ENCODE measurements at regions not wholly inside any gene's neighbourhood (a gene's known extent, or its start where the extent isn't known, plus 50 kb on each side); places are given as distances from the start of the nearest gene placed in this dataset.
"Not testable (repeated sequence)": the region's sequence is repeated elsewhere in the genome, so short reads cannot be mapped to it uniquely, and the experiment has no call there.

GRCh38 chr18:68219274-68219673, 495.6 kb downstream of the TMX3 start:
- Histone ChIP-seq H3K36me3 (ENCODE audit: insufficient read depth, low read length) (no peaks in the 10 kb centered on the region), H3K4me1 (ENCODE audit: insufficient read depth, low read length) (peaks cover 4% of the 10 kb centered on the region; the same call in 1 of the 2 replicates), H3K9me3 (ENCODE audit: control insufficient read depth, insufficient read depth, low read length) (no peaks in the 10 kb centered on the region), H3K9ac (ENCODE audit: low read depth, low read length) (no peak overlapping the region)

GRCh38 chr18:68215931-68216330, 499.0 kb downstream of the TMX3 start:
- H3K36me3 ChIP-seq (ENCODE audit: insufficient read depth, low read length), result no peaks in the 10 kb centered on the region
- no peak overlapping the region for H3K9ac ChIP-seq (ENCODE audit: low read depth, low read length)
- H3K9me3 ChIP-seq (ENCODE audit: control insufficient read depth, insufficient read depth, low read length), result no peaks in the 10 kb centered on the region
- no peaks in the 10 kb centered on the region for H3K4me1 ChIP-seq (ENCODE audit: insufficient read depth, low read length)

- no peaks in the 10 kb centered on the region for H3K4me1 ChIP-seq (ENCODE audit: insufficient read depth, low read length)
- no peaks in the 10 kb centered on the region for H3K36me3 ChIP-seq (ENCODE audit: insufficient read depth, low read length)
- no peaks in the 10 kb centered on the region for H3K9me3 ChIP-seq (ENCODE audit: control insufficient read depth, insufficient read depth, low read length)
- H3K9ac ChIP-seq (ENCODE audit: low read depth, low read length), result no peak overlapping the region
Measured at GRCh38 chr18:68186039-68186438, 528.9 kb downstream of the TMX3 start.

GRCh38 chr18:68181956-68182355, 533.0 kb downstream of the TMX3 start:
- Histone ChIP-seq H3K36me3 (ENCODE audit: insufficient read depth, low read length) (no peaks in the 10 kb centered on the region), H3K4me1 (ENCODE audit: insufficient read depth, low read length) (no peaks in the 10 kb centered on the region), H3K9ac (ENCODE audit: low read depth, low read length) (no peak overlapping the region), H3K9me3 (ENCODE audit: control insufficient read depth, insufficient read depth, low read length) (no peaks in the 10 kb centered on the region)

GRCh38 chr18:68179811-68180210, 535.1 kb downstream of the TMX3 start:
- H3K36me3 ChIP-seq (ENCODE audit: insufficient read depth, low read length), result no peaks in the 10 kb centered on the region
- H3K9ac ChIP-seq (ENCODE audit: low read depth, low read length), result no peak overlapping the region
- H3K9me3 ChIP-seq (ENCODE audit: control insufficient read depth, insufficient read depth, low read length), result no peaks in the 10 kb centered on the region
- H3K4me1 ChIP-seq (ENCODE audit: insufficient read depth, low read length), result no peaks in the 10 kb centered on the region

GRCh38 chr18:68178921-68179320, 536.0 kb downstream of the TMX3 start:
- no peaks in the 10 kb centered on the region for H3K9me3 ChIP-seq (ENCODE audit: control insufficient read depth, insufficient read depth, low read length)
- H3K36me3 ChIP-seq (ENCODE audit: insufficient read depth, low read length), result no peaks in the 10 kb centered on the region
- no peaks in the 10 kb centered on the region for H3K4me1 ChIP-seq (ENCODE audit: insufficient read depth, low read length)
- no peak overlapping the region for H3K9ac ChIP-seq (ENCODE audit: low read depth, low read length)

GRCh38 chr18:68177807-68178702, 536.9 kb downstream of the TMX3 start:
- H3K36me3 ChIP-seq (ENCODE audit: insufficient read depth, low read length), result no peaks in the 10 kb centered on the region
- H3K9me3 ChIP-seq (ENCODE audit: control insufficient read depth, insufficient read depth, low read length), result no peaks in the 10 kb centered on the region
- no peak overlapping the region for H3K9ac ChIP-seq (ENCODE audit: low read depth, low read length)
- H3K4me1 ChIP-seq (ENCODE audit: insufficient read depth, low read length), result peaks cover 2% of the 10 kb centered on the region; the same call in 1 of the 2 replicates

- H3K4me1 ChIP-seq (ENCODE audit: insufficient read depth, low read length), result peaks cover 4% of the 10 kb centered on the region; the same call in 1 of the 2 replicates
- no peaks in the 10 kb centered on the region for H3K36me3 ChIP-seq (ENCODE audit: insufficient read depth, low read length)
- no peaks in the 10 kb centered on the region for H3K9me3 ChIP-seq (ENCODE audit: control insufficient read depth, insufficient read depth, low read length)
- H3K9ac ChIP-seq (ENCODE audit: low read depth, low read length), result no peak overlapping the region
Measured at GRCh38 chr18:68176901-68177300, 538.0 kb downstream of the TMX3 start.

GRCh38 chr18:68172842-68173549, 541.9 kb downstream of the TMX3 start:
- Histone ChIP-seq H3K36me3 (ENCODE audit: insufficient read depth, low read length) (no peaks in the 10 kb centered on the region), H3K9ac (ENCODE audit: low read depth, low read length) (no peak overlapping the region), H3K4me1 (ENCODE audit: insufficient read depth, low read length) (peaks cover 4% of the 10 kb centered on the region; the same call in 1 of the 2 replicates), H3K9me3 (ENCODE audit: control insufficient read depth, insufficient read depth, low read length) (no peaks in the 10 kb centered on the region)

- no peaks in the 10 kb centered on the region for H3K9me3 ChIP-seq (ENCODE audit: control insufficient read depth, insufficient read depth, low read length)
- no peaks in the 10 kb centered on the region for H3K4me1 ChIP-seq (ENCODE audit: insufficient read depth, low read length)
- H3K36me3 ChIP-seq (ENCODE audit: insufficient read depth, low read length), result no peaks in the 10 kb centered on the region
- no peak overlapping the region for H3K9ac ChIP-seq (ENCODE audit: low read depth, low read length)
Measured at GRCh38 chr18:68164909-68165308, 550.0 kb downstream of the TMX3 start.

- not testable (repeated sequence) for H3K36me3 ChIP-seq (ENCODE audit: insufficient read depth, low read length); H3K9ac ChIP-seq (ENCODE audit: low read depth, low read length); H3K4me1 ChIP-seq (ENCODE audit: insufficient read depth, low read length); H3K9me3 ChIP-seq (ENCODE audit: control insufficient read depth, insufficient read depth, low read length)
Measured at GRCh38 chr18:68153821-68154220, 561.1 kb downstream of the TMX3 start.

GRCh38 chr18:68152770-68153169, 562.1 kb downstream of the TMX3 start:
- no peaks in the 10 kb centered on the region for H3K36me3 ChIP-seq (ENCODE audit: insufficient read depth, low read length)
- H3K4me1 ChIP-seq (ENCODE audit: insufficient read depth, low read length), result peaks cover 5% of the 10 kb centered on the region; the same call in 1 of the 2 replicates
- no peak overlapping the region for H3K9ac ChIP-seq (ENCODE audit: low read depth, low read length)
- no peaks in the 10 kb centered on the region for H3K9me3 ChIP-seq (ENCODE audit: control insufficient read depth, insufficient read depth, low read length)

- Histone ChIP-seq H3K36me3 (ENCODE audit: insufficient read depth, low read length) (no peaks in the 10 kb centered on the region), H3K4me1 (ENCODE audit: insufficient read depth, low read length) (peaks cover 6% of the 10 kb centered on the region; the same call in 1 of the 2 replicates), H3K9ac (ENCODE audit: low read depth, low read length) (no peak overlapping the region), H3K9me3 (ENCODE audit: control insufficient read depth, insufficient read depth, low read length) (no peaks in the 10 kb centered on the region)
Measured at GRCh38 chr18:68150961-68151360, 563.9 kb downstream of the TMX3 start.

- H3K36me3 ChIP-seq (ENCODE audit: insufficient read depth, low read length), result no peaks in the 10 kb centered on the region
- no peak overlapping the region for H3K9ac ChIP-seq (ENCODE audit: low read depth, low read length)
- no peaks in the 10 kb centered on the region for H3K9me3 ChIP-seq (ENCODE audit: control insufficient read depth, insufficient read depth, low read length)
- peaks cover 6% of the 10 kb centered on the region; the same call in 1 of the 2 replicates for H3K4me1 ChIP-seq (ENCODE audit: insufficient read depth, low read length)
Measured at GRCh38 chr18:68148863-68149262, 566.0 kb downstream of the TMX3 start.

- no peak overlapping the region for H3K9ac ChIP-seq (ENCODE audit: low read depth, low read length)
- H3K9me3 ChIP-seq (ENCODE audit: control insufficient read depth, insufficient read depth, low read length), result no peaks in the 10 kb centered on the region
- H3K4me1 ChIP-seq (ENCODE audit: insufficient read depth, low read length), result peaks cover 6% of the 10 kb centered on the region; the same call in 1 of the 2 replicates
- H3K36me3 ChIP-seq (ENCODE audit: insufficient read depth, low read length), result no peaks in the 10 kb centered on the region
Measured at GRCh38 chr18:68147728-68148127, 567.2 kb downstream of the TMX3 start.
